ENCODE measurements at regions not wholly inside any gene's neighbourhood (a gene's known extent, or its start where the extent isn't known, plus 50 kb on each side); places are given as distances from the start of the nearest gene placed in this dataset.

DNA sequence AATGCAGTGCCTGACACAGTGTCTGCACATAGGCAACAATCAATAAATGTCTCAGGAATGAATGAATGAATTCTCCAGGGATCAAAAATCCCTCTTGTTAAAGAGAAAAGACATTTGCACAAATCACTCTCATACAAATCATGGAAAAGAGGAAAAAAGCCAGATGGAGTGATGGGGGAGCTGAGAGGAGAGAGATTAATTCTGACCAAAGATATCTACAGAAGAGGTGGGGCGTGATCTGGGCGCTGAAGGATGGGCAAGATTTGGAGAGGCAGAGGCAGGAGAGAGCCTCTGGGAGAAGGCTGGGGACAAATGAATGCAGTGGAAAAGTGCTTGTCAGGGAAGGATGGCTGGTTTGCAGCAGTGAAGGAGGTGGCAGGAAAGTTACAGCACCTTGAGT, 142.9 kb upstream of the BACH2 start:
- no peak for TF ChIP-seq POLR2A (IDR thresholded peaks at IDR 0.05)
- TF ChIP-seq, protein P1, sequence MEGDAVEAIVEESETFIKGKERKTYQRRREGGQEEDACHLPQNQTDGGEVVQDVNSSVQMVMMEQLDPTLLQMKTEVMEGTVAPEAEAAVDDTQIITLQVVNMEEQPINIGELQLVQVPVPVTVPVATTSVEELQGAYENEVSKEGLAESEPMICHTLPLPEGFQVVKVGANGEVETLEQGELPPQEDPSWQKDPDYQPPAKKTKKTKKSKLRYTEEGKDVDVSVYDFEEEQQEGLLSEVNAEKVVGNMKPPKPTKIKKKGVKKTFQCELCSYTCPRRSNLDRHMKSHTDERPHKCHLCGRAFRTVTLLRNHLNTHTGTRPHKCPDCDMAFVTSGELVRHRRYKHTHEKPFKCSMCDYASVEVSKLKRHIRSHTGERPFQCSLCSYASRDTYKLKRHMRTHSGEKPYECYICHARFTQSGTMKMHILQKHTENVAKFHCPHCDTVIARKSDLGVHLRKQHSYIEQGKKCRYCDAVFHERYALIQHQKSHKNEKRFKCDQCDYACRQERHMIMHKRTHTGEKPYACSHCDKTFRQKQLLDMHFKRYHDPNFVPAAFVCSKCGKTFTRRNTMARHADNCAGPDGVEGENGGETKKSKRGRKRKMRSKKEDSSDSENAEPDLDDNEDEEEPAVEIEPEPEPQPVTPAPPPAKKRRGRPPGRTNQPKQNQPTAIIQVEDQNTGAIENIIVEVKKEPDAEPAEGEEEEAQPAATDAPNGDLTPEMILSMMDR (IDR thresholded peaks at IDR 0.05), result no peak
